ENCODE measurements at regions not wholly inside any gene's neighbourhood (a gene's known extent, or its start where the extent isn't known, plus 50 kb on each side); places are given as distances from the start of the nearest gene placed in this dataset.

GRCh38 chr4:111020476-111020875, 397.6 kb upstream of the PITX2 start:
- TF ChIP-seq CTCF (IDR thresholded peaks at IDR 0.05; ENCODE audit: control insufficient read depth, extremely low read depth, insufficient read depth), result no peak
- H3K4me3 ChIP-seq (ENCODE audit: low read depth, low read length), result no peak overlapping the region

GRCh38 chr4:111020961-111021360, 398.1 kb upstream of the PITX2 start:
- no peak overlapping the region for H3K4me3 ChIP-seq (ENCODE audit: low read depth, low read length)
- DNase-seq (ENCODE audit: low read depth), result no peak
- no peak for TF ChIP-seq CTCF (IDR thresholded peaks at IDR 0.05; ENCODE audit: control insufficient read depth, extremely low read depth, insufficient read depth)

More at GRCh38 chr4:111020476-111020875, 397.6 kb upstream of the PITX2 start:
- DNase-seq (ENCODE audit: low read depth), result no peak

- TF ChIP-seq CTCF (IDR thresholded peaks at IDR 0.05; ENCODE audit: control insufficient read depth, extremely low read depth, insufficient read depth), result no peak
- DNase-seq (ENCODE audit: low read depth), result no peak
- H3K4me3 ChIP-seq (ENCODE audit: low read depth, low read length), result no peak overlapping the region
Measured at GRCh38 chr4:111022758-111023157, 399.9 kb upstream of the PITX2 start.

- no peak for DNase-seq (ENCODE audit: low read depth)
- no peak overlapping the region for H3K4me3 ChIP-seq (ENCODE audit: low read depth, low read length)
- TF ChIP-seq CTCF (IDR thresholded peaks at IDR 0.05; ENCODE audit: control insufficient read depth, extremely low read depth, insufficient read depth), result no peak
Measured at GRCh38 chr4:111027526-111027925, 404.6 kb upstream of the PITX2 start.

- no peak overlapping the region for H3K4me3 ChIP-seq (ENCODE audit: low read depth, low read length)
- no peak for DNase-seq (ENCODE audit: low read depth)
- no peak for TF ChIP-seq CTCF (IDR thresholded peaks at IDR 0.05; ENCODE audit: control insufficient read depth, extremely low read depth, insufficient read depth)
Measured at GRCh38 chr4:111028795-111029194, 405.9 kb upstream of the PITX2 start.

GRCh38 chr4:111031001-111031579, 408.2 kb upstream of the PITX2 start:
- DNase-seq (ENCODE audit: low read depth), result no peak
- no peak overlapping the region for H3K4me3 ChIP-seq (ENCODE audit: low read depth, low read length)
- no peak for TF ChIP-seq CTCF (IDR thresholded peaks at IDR 0.05; ENCODE audit: control insufficient read depth, extremely low read depth, insufficient read depth)

- DNase-seq (ENCODE audit: low read depth), result no peak
- TF ChIP-seq CTCF (IDR thresholded peaks at IDR 0.05; ENCODE audit: control insufficient read depth, extremely low read depth, insufficient read depth), result no peak
- H3K4me3 ChIP-seq (ENCODE audit: low read depth, low read length), result no peak overlapping the region
Measured at GRCh38 chr4:111031596-111031995, 408.7 kb upstream of the PITX2 start.
